A673 (cell line): ENCODE measurements at regions not wholly inside any gene's neighbourhood (a gene's known extent, or its start where the extent isn't known, plus 50 kb on each side); places are given as distances from the start of the nearest gene placed in this dataset.

Source experiments
- BruUV-seq: library from RNA; stranded (reverse); fragments of 400-500 nt; replicated peaks from 2 replicates; lab custom pipeline; 2021; lab: Mats Ljungman, UMichigan
- CTCF ChIA-PET: fragments of 300-600 bp; sonication (Branson Sonifier 250); formaldehyde crosslinking; loops from one replicate; lab custom pipeline; 2022; ENCODE audit warnings: antibody characterized with exemption; lab: Charles Lee
- POLR2A ChIA-PET: fragments of 300-600 bp; sonication (Branson Sonifier 250); formaldehyde crosslinking; loops from one replicate; lab custom pipeline; 2022; ENCODE audit warnings: antibody characterized with exemption; ENCODE audit not compliant: low non-redundant PET; lab: Charles Lee
- DNase-seq: peaks from one replicate; pipeline ENCODE4 v3.0.0-alpha.2; 2015; ENCODE audit warnings: low spot score
- H3K27ac ChIP-seq: fragments of 200-600 bp; sonication (generic); 2 replicates; pipeline ENCODE4 v1.5.1; 2016; ENCODE audit warnings: mixed run types, low read depth, mild to moderate bottlenecking, mixed read lengths, antibody characterized with exemption, low read length; ENCODE audit not compliant: poor library complexity, severe bottlenecking
- H3K27me3 ChIP-seq: fragments of 200-600 bp; sonication (generic); replicated peaks from 2 replicates; pipeline ENCODE4 v1.6.1; 2017; ENCODE audit warnings: mixed run types, low read depth, mild to moderate bottlenecking, mixed read lengths, antibody characterized with exemption, low read length; ENCODE audit not compliant: insufficient read depth, poor library complexity
- H3K36me3 ChIP-seq: fragments of 200-600 bp; sonication (generic); 2 replicates; pipeline ENCODE4 v1.6.1; 2016; ENCODE audit warnings: mixed run types, mild to moderate bottlenecking, mixed read lengths, antibody characterized with exemption, low read length; ENCODE audit not compliant: insufficient read depth, poor library complexity, severe bottlenecking
- H3K4me1 ChIP-seq: fragments of 200-600 bp; sonication (generic); 2 replicates; pipeline ENCODE4 v1.6.1; 2017; ENCODE audit warnings: mixed run types, mild to moderate bottlenecking, mixed read lengths, antibody characterized with exemption, low read length; ENCODE audit not compliant: insufficient read depth, poor library complexity, severe bottlenecking
- H3K4me3 ChIP-seq: fragments of 200-600 bp; sonication (generic); 2 replicates; pipeline ENCODE4 v1.5.1; 2016; ENCODE audit warnings: low read depth, mixed run types, mild to moderate bottlenecking, mixed read lengths, low read length; ENCODE audit not compliant: poor library complexity, severe bottlenecking
- H3K9me3 ChIP-seq: fragments of 200-600 bp; sonication (generic); 2 replicates; pipeline ENCODE4 v1.6.1; 2016; ENCODE audit warnings: mixed run types, low read depth, mild to moderate bottlenecking, mixed read lengths, antibody characterized with exemption, low read length; ENCODE audit not compliant: poor library complexity, severe bottlenecking
- EZH2 ChIP-seq: fragments of 200-600 bp; sonication (generic); IDR thresholded peaks from 2 replicates; pipeline ENCODE4 v1.6.1; 2017; ENCODE audit warnings: borderline replicate concordance, low read depth, mild to moderate bottlenecking, mixed read lengths, antibody characterized with exemption, low read length; ENCODE audit not compliant: poor library complexity, severe bottlenecking
- intact Hi-C: fragments of 100-400 bp; cut with micrococcal nuclease; formaldehyde crosslinking; loops from one replicate; pipeline ENCODE4 v1.10.0; 2022; ENCODE audit not compliant: unreplicated experiment
- TF ChIP-seq, protein P1 (sequence below): fragments of 300-800, 200-600 bp; sonication (generic); conservative IDR thresholded peaks from 2 replicates; pipeline ENCODE4 v1.5.1; 2017; ENCODE audit warnings: low read depth, mild to moderate bottlenecking, antibody characterized with exemption, low read length, moderate library complexity, mixed read lengths

DNA sequence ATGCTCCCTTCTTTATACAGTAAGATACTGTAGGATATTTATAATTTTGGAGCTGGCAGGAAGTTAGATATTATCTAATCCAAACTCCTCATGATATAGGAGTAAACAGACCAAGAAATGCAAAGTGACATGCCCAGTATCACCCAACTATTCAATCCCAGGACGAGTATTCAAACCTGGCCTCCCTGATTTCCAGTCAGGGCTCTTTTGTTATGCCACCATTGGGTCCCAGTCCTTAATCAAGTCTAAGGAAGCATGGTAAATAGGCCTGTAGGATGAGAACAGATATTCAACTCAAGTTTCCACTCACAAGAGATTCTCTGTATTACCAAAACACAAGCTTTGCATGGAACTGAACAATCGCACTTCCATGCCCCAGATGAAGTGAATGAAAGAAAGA is 484.0 kb upstream of the API5 start:
- no peaks in the 10 kb centered on the region for H3K4me1 ChIP-seq
- H3K27me3 ChIP-seq, result no peaks in the 10 kb centered on the region
- no TSS peak for BruUV-seq
- H3K27ac ChIP-seq, result no peak overlapping the region
- CTCF ChIA-PET, result no interaction called here
- no peaks in the 10 kb centered on the region for H3K9me3 ChIP-seq
- no peak overlapping the region for H3K4me3 ChIP-seq
- no peaks in the 10 kb centered on the region for H3K36me3 ChIP-seq
- POLR2A ChIA-PET, result no interaction called here
- no peak for TF ChIP-seq EZH2
- TF ChIP-seq, protein P1, sequence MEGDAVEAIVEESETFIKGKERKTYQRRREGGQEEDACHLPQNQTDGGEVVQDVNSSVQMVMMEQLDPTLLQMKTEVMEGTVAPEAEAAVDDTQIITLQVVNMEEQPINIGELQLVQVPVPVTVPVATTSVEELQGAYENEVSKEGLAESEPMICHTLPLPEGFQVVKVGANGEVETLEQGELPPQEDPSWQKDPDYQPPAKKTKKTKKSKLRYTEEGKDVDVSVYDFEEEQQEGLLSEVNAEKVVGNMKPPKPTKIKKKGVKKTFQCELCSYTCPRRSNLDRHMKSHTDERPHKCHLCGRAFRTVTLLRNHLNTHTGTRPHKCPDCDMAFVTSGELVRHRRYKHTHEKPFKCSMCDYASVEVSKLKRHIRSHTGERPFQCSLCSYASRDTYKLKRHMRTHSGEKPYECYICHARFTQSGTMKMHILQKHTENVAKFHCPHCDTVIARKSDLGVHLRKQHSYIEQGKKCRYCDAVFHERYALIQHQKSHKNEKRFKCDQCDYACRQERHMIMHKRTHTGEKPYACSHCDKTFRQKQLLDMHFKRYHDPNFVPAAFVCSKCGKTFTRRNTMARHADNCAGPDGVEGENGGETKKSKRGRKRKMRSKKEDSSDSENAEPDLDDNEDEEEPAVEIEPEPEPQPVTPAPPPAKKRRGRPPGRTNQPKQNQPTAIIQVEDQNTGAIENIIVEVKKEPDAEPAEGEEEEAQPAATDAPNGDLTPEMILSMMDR, result no peak
- no peak for DNase-seq
- intact Hi-C loops, result no loop called here

DNA sequence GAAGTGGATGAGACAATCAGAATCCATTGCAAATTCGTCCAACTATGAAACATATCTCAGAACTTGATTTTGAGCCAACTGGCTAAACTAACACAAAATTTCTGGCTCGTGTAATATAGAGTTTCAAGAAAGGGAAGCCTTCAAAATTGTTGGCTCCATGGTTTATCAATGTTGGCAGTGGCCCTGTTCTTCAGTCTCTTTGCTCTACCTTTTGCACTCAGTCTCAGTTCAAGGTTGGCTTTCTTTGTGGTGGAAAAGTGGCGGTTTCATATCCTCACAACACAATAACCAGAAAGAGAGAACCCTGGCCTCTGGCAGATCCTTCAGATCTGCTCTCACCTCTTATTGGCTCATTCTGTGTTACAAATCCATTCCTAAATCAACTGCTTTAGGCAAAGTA is 473.8 kb upstream of the API5 start:
- ChIA-PET POLR2A (no interaction called here), CTCF (no interaction called here)
- Histone ChIP-seq H3K9me3 (peaks cover 4% of the 10 kb centered on the region), H3K4me3 (no peak overlapping the region), H3K27ac (no peak overlapping the region), H3K27me3 (no peaks in the 10 kb centered on the region), H3K4me1 (no peaks in the 10 kb centered on the region), H3K36me3 (no peaks in the 10 kb centered on the region)
- intact Hi-C loops, result no loop called here
- no peak for DNase-seq
- no TSS peak for BruUV-seq
- no peak for TF ChIP-seq EZH2
- TF ChIP-seq, protein P1, result no peak

DNA sequence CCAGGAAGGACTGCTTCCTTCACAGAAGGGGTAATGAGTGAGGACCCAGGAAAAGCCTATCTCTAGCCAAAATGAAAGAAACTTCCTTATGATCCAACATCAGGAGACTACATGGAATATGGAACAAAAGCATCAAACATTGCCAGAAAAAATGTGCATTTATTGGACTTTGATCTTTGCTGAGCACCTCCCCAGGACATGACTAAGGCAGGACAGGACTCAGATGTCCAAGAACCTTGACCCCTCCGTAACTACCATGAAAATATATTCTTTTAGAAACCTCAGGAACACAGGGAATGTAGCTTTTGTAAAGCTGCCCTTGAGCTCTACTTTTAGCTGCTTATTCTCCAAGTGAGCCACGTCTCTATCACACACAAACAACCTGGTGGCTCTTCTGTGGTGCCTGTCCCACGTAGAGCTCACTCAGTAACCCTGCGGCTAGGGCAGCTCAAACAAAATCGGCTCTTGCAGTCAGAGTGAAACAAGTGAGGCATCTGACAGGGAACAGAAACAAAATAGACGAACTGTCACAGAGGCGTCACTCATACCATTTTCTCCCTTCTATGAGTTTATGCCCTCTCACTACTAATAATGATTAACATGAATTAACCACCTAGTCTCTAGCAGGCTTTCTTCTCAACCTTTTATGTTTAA is 471.5 kb upstream of the API5 start:
- H3K36me3 ChIP-seq, result no peaks in the 10 kb centered on the region
- no TSS peak for BruUV-seq
- CTCF ChIA-PET, result no interaction called here

More for the DNA sequence above, 471.5 kb upstream of the API5 start:
- Histone ChIP-seq H3K9me3 (peaks cover 4% of the 10 kb centered on the region), H3K27me3 (no peaks in the 10 kb centered on the region), H3K4me1 (no peaks in the 10 kb centered on the region), H3K27ac (no peak overlapping the region), H3K4me3 (no peak overlapping the region)
- intact Hi-C loops, result no loop called here
- POLR2A ChIA-PET, result no interaction called here
- DNase-seq, result no peak
- TF ChIP-seq, protein P1, result no peak
- TF ChIP-seq EZH2, result no peak
